H54 (cell line): ENCODE measurements at regions not wholly inside any gene's neighbourhood (a gene's known extent, or its start where the extent isn't known, plus 50 kb on each side); places are given as distances from the start of the nearest gene placed in this dataset.

Source experiments
- DNase-seq: peaks from one replicate; pipeline ENCODE4 v3.0.0; 2011; ENCODE audit warnings: low spot score, mixed read lengths; ENCODE audit not compliant: insufficient read length
- FAIRE-seq: peaks from 3 replicates; lab custom pipeline; 2011; peaks lifted over from hg19 to GRCh38; lab: Jason Lieb, UNC
- POLR2A ChIP-seq: IDR thresholded peaks from 2 replicates; pipeline ENCODE4 v1.6.1; 2011; ENCODE audit warnings: low read depth, mild to moderate bottlenecking, low read length

DNA sequence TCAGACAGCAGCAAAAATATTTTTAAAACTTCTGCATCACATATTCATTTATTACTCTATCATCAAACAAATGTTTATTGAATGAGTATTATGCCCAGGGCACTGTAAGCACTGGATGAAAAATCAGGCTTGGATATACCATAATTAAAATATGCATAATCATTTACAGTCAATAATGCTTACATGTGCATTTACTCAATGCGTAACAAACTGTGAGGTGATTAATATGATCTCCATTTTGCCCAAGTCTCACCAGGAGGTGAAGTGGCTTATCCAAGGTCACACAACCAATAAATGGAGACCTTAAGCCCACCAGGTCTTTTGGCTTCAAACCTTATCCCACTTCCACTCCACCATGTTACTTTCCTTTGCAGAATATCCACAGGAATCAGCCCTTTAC lies 117.3 kb upstream of the SLC24A5 start:
- DNase-seq (no peak), FAIRE-seq (no peak)
- TF ChIP-seq POLR2A, result no peak

DNA sequence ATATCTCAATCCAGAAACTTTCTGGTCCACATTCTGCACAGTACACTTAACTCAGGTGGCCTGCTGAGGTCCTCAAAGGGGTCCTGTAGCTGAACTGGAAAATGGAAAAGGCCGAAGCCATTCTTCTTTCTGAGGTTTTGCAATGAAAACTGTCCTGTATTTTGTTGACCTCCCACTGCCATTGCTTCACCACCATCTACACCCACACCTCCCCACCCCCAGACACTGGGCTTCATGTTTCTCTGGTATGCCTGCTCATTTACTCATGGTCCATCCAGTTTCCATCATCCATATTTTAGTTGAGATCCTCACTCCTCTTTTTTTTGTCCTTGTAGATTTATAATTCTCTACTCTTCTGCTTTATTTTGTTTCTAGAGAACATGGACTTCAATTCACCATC lies 115.7 kb upstream of the SLC24A5 start:
- DNase-seq, result no peak
- no peak for FAIRE-seq

GRCh38 chr15:48006031-48006511 lies 114.7 kb upstream of the SLC24A5 start:
- FAIRE-seq (no peak), DNase-seq (no peak)
- no peak for TF ChIP-seq POLR2A

More for the DNA sequence above, 115.7 kb upstream of the SLC24A5 start:
- no peak for TF ChIP-seq POLR2A

DNA sequence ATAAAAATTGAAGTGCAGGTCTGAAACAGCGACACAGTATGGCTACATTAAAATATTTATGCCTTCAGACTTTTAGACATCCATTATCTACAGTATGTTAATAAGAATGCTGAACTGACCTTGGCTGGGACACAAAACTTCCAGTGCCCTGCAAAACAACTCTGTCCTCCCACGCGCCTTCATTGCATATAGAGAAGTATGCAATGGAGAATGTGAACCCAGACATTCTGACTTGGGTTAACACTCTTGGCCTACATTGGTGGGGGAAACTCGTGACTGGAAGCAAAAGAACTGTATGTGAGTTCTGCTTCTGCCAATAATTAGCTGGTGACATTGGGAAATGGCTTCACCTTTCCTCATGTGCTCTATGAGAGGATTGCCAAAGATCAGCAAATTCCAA lies 110.5 kb upstream of the SLC24A5 start:
- DNase-seq, result no peak
- no peak for FAIRE-seq
- TF ChIP-seq POLR2A, result no peak

- no peak for DNase-seq
- FAIRE-seq, result no peak
These were observed 108.6 kb upstream of the SLC24A5 start for GRCh38 chr15:48012191-48012590.

GRCh38 chr15:48016865-48017264 lies 103.9 kb upstream of the SLC24A5 start:
- FAIRE-seq (no peak), DNase-seq (no peak)
- TF ChIP-seq POLR2A, result no peak

More at GRCh38 chr15:48012191-48012590, 108.6 kb upstream of the SLC24A5 start:
- TF ChIP-seq POLR2A, result no peak

- FAIRE-seq (no peak), DNase-seq (no peak)
- TF ChIP-seq POLR2A, result no peak
These were observed 103.0 kb upstream of the SLC24A5 start for GRCh38 chr15:48017747-48018146.

DNA sequence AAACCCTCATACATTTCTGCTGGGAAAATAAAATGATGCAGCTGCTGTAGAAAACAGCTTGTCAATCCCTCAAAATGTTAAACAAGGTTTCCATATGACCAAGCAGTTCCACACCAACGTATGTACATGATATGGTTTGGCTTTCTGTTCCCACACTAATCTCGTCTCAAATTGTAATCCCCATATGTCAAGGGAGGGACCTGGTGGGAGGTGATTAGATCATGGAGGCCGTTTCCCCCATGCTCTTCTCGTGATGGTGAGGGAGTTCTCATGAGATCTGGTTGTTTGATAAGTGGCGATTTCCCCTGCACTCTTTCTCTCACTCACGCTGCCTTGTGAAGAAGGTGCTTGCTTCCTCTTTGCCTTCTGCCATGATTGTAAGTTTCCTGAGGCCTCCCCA lies 100.6 kb upstream of the SLC24A5 start:
- DNase-seq (no peak), FAIRE-seq (no peak)
- no peak for TF ChIP-seq POLR2A

- no peak for DNase-seq
- no peak for TF ChIP-seq POLR2A
- no peak for FAIRE-seq
These were observed 99.3 kb upstream of the SLC24A5 start for GRCh38 chr15:48021336-48022086.

DNA sequence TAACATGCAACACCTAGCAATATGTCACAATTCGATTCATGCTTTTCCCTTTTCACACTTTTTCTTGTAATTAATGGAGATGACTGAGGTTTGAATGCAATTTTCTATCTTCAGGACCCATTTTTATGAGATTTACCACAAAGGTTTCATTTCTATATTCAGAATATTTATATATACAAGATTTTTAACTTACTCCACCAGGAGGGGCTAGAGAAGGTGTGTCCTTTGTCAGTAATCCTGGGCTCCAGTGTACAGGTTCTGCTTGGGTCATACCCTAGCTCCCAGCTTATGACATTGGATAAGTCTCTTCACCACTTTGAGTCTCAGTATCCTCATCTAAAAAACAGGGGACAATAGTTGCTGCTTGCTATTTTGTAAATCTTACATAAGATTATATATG lies 95.7 kb upstream of the SLC24A5 start:
- no peak for FAIRE-seq
- DNase-seq, result no peak
- no peak for TF ChIP-seq POLR2A

- no peak for TF ChIP-seq POLR2A
- no peak for FAIRE-seq
- no peak for DNase-seq
These were observed 92.1 kb upstream of the SLC24A5 start for GRCh38 chr15:48028712-48029111.

GRCh38 chr15:48029642-48030041 lies 91.1 kb upstream of the SLC24A5 start:
- FAIRE-seq (no peak), DNase-seq (no peak)
- no peak for TF ChIP-seq POLR2A

DNA sequence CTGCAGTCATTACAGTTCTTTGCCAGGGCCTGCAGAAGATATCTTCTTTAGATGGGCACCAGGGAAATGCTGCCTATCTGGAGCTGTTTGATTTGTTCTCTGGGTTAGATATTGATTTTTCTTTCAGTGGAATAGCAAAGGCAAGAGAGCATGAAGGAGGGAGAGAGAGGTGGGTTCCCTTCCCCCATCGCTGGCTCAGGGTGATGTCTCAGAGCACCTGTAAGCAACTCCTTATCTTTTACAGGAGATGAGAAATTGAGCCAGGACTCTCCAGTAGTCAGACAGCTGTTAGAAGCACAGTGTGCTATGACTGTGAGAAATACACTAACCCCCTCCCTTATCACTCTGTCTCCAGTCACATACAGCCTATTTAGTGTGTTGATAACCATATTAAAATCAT lies 89.3 kb upstream of the SLC24A5 start:
- FAIRE-seq (no peak), DNase-seq (no peak)
- TF ChIP-seq POLR2A, result no peak

GRCh38 chr15:48031973-48032372 lies 88.8 kb upstream of the SLC24A5 start:
- DNase-seq (no peak), FAIRE-seq (no peak)
- no peak for TF ChIP-seq POLR2A

DNA sequence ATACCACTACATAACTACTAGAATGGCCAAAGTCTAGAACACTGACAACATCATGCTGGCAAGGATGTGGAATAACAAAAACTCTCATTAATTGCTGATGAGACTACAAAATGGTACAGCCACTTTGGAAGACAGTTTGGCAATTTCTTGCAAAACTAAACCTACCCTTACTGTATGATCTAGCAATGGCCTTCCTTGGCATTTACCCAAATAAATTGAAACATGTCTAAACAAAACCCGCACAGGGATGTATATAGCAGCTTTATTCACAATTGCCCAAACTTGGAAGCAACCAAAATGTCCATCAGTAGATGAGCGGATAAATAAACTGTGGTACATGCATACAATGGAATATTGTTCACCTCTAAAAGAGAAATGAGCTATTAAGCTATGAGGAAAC lies 87.9 kb upstream of the SLC24A5 start:
- FAIRE-seq (no peak), DNase-seq (no peak)
- TF ChIP-seq POLR2A, result no peak
